ENCODE measurements at regions not wholly inside any gene's neighbourhood (a gene's known extent, or its start where the extent isn't known, plus 50 kb on each side); places are given as distances from the start of the nearest gene placed in this dataset.
"Not testable (repeated sequence)": the region's sequence is repeated elsewhere in the genome, so short reads cannot be mapped to it uniquely, and the experiment has no call there.

DNA sequence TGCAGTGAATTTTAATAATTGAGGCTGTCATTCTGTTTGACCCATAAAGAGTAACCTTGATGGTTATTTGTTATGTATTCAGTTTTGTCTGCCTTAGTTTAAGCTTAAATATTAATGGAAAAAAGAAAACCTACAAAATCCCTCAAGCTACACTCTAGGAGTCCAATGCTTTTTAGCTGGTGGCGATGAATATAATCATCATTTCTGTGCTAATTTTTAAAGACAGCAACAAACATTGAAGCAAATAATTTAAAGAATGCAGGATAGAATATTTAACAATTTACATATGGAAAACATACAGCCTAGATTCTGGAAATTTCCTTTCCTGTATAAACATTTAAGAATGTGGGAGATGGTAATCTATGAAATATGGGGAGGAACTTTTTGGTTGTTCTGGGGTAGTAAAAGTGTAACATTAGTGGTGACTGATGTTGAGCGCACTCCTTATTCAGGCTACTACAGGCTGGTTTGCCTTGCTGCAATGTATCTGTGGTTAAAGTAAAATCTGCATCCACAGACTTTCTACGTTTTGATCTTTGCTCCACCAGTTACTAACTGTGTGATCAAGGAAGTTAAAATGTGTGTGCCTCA lies 287.9 kb upstream of the DEFB112 start:
- DNase-seq (ENCODE audit: low spot score) = no peak

DNA sequence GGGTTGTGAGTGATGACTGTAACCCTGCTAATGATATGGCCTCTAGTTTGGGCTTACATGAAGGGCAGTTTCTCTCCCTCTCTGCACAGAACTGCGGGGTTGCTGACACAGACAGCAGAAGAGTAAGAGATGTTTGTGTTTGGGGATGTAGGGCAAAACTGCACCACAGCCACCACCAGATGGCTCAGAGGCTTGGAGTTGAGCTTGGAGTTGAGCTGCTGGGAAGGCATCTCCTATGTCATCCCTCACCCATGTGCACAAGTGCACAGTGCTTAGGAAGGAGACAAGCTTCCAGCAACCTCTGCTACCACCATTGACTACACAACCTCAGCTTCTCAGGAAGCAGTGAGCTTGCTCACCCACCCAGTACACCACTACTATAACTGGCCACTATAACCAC lies 303.9 kb upstream of the DEFB112 start:
- DNase-seq (ENCODE audit: low spot score) = no peak

DNA sequence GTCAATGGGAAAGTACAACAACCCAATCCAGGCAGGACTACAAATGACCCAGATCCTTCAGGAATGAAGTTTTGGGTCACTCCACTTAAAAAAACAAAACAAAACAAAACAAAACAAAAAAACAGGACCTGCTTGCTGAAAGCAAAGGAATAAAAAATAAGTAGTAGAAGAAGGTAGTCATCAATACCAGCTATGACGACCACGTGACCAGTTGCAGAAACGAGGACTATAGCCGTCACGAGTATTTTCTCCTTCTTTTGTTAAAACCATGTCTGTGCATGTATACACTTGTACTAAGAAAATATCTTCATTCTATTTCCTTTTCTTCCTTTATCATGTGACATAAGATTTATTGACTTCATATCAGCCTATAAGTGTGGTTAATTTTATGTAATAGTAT lies 308.4 kb upstream of the DEFB112 start:
- DNase-seq (ENCODE audit: low spot score) = no peak

DNA sequence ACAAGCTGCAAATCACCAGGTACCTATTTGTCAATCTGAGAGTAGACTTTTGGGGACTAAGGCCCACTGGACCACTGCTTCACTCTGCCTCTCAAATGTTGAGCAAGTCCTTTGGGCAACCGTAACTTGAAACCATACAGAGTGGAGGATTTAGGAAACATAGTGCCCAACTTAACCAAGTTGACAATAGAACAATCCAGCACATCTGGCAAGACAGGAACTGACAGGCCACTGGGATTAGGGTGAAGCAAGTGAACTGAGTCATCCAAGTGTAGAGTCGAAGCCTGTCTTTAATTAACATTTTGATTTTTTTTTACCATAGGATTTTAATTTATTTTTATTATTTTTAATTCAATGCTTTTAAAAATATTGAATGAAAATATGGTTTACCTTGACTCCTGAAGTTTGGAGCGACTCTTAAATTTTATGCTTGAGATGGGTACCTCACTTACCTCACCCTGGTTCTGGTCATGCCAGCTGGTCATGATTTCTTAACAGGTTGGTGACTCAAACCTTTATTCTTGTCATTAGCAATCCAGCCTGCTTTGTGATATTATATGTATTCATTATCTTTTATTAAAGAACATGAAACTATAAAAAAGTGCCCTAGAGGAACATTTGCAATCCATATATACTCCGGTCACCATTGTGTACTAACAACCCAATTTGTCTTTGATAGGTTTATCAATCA lies 312.1 kb upstream of the DEFB112 start:
- DNase-seq (ENCODE audit: low spot score) = no peak

DNA sequence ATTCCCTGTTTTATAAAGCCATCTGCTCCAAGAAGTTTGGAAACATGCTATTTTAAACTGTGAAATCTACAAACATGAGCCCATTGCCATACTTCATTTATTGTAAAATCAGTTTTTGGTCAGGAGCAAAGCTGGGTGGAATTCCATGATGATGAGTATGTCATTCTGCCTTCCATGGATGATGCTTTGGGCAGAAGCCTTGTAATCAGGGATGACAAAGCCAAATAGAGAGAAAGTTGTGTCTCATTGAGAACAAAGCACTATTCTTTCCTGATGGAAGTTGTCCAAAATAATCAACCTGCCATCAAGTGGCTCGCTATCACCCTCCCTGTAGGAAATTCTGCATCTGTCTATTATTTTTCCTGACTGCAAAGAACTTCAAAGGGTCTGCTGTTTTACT lies 313.0 kb upstream of the DEFB112 start:
- no peak for DNase-seq (ENCODE audit: low spot score)

DNA sequence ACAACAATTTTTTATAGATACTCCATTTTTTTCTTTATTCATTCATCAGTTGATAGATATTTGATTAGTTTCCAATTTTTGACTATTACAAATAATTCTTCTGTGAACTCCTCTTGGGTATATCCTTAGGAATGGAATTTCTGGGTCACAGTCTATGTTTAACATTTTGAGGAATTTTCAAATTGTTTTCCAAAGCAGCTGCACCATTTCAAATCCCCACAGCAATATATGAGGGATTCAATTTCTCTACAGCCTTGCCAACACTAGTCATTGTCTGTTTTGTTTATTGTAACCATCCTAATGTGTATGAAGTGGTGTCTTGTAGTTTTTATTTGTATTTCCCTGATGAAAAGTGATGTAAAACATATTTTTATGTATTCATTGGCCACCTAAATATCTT lies 320.3 kb upstream of the DEFB112 start:
- no peak for DNase-seq (ENCODE audit: low spot score)

DNA sequence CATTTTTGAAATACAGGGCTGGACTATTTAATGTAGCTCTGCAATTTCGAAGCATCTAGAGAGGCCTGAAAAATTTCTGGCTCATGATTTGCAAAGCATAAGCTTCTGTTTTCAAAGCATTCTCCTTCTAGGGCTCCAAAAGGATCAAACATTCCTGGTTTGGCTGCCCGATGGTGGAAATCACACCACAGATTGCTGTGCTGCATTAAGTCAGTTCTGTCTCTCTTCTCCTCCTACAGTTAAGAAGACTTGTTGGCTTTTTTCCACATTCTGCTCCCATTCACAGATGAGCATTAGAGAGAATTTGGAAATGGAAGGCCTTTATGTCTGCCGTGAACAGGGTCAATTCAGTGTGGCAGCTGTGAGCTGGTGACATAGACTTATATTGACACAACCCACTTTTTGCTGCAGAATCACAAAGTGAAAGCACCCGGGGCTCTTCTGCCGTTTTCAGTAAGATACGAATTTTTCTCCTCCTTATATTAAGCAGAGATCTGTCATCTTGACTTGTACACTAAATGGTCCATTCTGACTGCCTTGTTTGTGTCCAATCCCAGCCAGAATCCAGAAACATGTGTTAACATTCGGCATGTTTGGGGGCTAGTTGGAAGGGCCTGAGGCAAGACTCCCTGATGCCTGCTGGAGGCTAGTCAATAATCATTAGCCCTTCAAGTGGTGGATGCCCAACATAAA lies 330.8 kb upstream of the DEFB112 start:
- DNase-seq (ENCODE audit: low spot score) = no peak

DNA sequence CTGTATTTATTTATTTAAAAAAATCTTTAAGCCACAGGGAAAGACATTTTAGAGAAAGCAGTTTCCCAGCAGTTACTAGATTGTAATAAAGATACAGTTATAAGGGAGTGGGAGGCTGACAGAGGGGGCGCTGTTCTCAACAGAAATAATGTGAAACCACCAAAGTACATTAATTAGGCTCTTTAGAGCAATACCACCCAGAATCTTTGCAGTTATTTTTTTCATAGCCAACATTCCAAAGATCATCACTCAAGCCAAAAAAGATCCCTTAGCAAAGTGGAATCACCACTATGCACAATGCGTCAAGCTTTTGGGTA lies 331.3 kb upstream of the DEFB112 start:
- DNase-seq (ENCODE audit: low spot score) = no peak

DNA sequence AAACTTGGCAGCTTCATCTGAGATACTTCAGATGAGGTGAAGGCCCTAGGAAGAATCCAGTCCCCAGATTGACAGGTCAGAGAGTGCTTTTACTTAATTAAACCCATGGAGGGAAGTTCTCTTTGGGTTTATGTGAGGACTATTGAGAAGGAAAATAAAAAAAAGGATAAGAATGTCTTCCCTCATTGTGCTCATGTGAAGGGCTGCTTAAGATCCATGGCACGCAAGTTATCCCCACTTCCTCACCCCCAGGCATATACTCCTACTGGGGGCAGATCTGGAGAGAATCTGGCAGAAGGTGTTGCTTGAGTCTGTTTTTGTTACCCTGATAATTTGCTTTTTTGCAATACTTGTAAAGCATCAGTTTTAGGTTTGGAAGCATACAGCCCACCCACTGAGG lies 322.9 kb upstream of the TFAP2D start:
- DNase-seq (ENCODE audit: low spot score) = no peak

DNA sequence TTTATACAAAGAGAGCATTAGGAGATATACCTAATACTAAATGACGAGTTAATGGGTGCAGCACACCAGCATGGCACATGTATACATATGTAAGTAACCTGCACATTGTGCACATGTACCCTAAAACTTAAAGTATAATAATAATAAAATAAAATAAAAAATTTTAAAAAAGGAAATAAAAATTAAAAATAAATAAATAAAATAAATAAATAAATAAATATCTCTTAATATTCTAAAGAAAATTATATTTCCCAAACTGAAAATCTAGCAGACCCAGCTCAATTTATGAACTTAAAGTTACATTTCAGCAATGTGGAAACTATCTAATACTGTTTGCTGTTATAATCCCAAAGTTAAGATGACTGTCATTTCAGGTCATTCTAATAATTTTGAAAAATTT lies 319.2 kb upstream of the TFAP2D start:
- not testable (repeated sequence) for DNase-seq (ENCODE audit: low spot score)

DNA sequence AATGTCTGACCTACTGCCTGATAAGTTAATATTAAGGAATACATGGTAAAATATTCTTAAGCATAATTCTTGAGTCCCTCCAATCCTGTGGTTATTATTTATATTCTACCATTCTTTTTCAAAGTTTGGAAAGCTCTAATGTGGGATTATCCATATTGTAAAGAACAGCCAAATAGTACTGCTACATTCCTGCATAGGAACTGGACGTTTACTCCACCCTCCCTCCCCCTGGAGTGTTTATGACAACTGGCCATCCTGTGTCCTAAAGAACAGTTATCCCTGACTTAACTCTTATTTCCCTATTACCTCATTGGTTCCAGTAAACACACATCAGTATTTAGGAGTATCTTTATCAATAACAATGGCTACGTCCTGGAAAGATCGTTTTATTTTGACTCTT lies 308.7 kb upstream of the TFAP2D start:
- DNase-seq (ENCODE audit: low spot score) = no peak

DNA sequence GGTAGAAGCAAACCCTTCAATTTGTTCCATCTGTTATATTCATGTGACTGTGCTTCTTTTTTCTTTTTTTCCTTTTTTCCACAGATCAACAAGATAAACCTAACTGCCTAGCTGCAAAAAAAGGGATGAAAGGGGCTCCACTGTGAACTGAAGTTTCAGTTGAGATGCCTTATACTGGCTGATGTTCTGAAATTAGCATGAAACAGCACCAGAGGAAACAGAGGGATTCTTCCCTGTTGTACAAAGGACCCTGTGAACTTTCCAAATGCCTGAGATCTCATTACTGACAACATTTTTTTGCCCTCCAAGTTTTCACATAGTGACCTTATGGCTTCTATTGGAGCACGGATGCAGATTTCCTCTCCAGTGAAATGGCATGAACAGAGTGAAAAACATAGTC lies 302.7 kb upstream of the TFAP2D start:
- no peak for DNase-seq (ENCODE audit: low spot score)

DNA sequence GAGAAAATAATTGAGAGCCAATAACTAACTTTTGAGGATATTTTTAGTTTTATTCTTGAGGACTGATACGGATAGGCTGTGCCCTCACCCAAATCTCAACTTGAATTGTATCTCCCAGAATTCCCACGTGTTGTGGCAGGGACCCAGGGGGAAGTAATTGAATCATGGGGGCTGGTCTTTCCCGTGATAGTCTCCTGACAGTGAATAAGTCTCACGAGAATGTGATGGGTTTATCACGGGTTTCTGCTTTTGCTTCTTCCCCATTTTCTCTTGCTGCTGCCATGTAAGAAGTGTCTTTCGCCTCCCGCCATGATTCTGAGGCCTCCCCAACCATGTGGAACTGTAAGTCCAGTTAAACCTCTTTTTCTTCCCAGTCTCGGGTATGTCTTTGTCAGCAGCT lies 292.3 kb upstream of the TFAP2D start:
- not testable (repeated sequence) for DNase-seq (ENCODE audit: low spot score)

DNA sequence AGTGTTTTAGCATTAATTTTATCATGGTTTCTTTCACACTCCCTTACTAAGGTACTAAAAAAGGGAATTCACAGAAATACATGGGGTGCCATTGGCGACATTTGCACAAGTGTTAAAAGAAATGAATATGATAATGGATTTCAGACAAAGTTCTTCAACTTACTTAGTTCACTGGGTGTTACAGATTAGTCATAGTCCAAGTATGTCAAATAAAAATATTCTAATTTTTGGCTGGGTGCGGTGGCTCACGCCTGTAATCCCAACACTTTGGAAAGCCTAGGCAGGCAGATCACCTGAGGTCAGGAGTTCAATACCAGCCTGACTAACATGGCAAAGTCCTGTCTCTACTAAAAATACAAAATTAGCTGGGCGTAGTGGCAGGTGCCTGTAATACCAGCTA lies 286.1 kb upstream of the TFAP2D start:
- no peak for DNase-seq (ENCODE audit: low spot score)

DNA sequence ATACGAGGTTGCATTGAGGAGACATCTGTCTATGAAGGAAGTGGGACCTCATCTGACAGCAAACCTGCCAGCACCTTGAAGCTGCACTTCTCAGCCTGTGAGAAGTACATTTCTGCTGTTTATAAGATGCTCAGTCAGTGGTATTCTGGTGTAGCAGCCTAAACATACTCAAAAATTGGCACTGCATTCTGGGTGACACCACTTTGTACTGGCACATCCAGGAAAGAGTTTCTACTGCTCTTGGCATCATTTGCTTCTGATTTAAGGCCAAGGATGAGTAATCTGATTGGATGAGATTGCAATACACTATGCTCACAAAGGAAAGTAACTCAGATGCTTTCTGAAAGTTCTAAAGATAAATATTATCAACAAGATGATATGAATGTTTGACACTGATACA lies 275.4 kb upstream of the TFAP2D start:
- no peak for DNase-seq (ENCODE audit: low spot score)

DNA sequence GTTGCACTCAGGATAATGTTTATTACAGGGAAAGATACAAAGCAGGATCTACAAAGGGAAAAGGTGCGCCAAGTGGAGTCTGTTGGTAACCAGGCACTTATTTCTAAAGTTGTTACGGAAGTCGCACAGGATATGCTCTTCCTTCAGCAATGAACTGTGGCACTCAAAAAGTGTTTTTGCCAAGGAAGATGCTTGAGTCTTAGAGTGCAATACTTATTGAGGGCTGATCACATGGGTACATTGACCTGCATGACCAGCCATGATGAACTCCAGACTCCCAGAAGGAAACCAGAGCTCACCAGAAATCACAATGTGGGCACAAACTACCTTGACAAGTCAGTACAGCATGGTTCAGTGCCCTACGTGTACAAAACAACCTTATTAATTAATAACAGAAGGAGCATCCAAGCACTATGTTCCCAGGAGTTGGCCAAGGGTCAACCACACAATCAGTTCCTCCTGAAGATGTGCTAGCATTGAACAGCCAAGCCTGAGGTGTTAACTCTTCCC lies 270.7 kb upstream of the TFAP2D start:
- no peak for DNase-seq (ENCODE audit: low spot score)

DNA sequence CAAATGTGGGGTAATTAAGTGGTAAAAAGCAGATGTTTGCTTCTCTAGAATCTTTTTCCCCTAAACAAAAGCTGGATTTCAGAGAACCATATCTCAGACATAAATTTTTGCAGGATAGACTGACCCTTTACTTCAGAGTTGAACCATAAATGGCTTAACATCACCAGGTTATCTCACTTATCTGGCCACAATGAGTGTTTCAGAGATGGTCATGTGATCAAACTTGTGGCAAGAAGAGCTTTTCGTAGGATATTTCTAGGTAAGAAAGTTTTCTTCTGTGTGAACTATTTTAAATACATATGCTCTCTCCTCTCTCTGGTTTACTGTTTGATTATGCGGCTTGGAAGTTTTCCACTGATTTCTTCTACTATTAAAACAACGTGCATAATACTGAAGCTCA lies 270.2 kb upstream of the TFAP2D start:
- DNase-seq (ENCODE audit: low spot score) = no peak

DNA sequence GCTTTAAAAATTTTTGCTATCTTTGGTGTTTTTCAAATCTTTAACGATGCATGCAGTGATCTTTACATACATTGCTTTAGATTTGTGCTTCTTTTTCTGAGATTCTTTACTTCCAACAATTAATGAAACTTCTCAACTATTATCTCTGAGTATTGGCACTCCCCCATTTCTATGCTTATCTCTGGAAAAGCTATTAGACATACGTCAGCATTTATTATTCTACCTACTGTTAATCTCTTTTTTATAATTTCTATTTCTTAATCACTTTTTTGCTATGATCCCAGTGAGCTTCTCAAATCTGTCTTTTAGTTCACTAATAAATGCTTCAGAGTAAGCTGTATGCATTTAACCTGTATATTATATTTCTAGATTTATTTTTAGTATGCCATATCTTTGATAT lies 264.2 kb upstream of the TFAP2D start:
- DNase-seq (ENCODE audit: low spot score) = no peak

DNA sequence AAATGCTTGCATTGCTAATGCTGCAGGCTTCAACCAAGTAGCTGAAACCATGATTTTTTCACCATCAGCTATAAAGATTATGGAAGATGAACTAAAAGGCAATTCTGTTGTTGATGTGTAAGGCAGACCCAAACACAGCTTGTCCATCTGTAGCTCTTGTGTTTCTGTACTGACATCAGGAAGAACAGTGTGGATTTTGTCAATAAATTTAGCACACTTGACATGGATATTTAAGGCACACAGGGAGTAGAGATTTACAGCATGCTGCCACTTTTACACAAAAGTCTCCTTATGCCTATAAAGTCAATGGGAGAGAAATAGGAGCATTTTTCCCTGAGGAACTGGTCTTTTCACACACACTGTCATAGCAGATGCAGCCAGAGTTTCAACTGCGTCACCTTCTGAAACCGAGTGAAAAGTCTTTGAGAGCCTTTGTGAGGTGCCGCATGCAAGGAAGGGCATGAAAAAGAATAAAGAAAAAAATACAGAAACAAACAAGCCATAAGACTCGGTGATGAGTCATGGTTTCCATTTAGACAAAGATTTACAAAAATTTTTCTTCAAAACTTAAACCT lies 261.4 kb upstream of the TFAP2D start:
- DNase-seq (ENCODE audit: low spot score) = no peak

DNA sequence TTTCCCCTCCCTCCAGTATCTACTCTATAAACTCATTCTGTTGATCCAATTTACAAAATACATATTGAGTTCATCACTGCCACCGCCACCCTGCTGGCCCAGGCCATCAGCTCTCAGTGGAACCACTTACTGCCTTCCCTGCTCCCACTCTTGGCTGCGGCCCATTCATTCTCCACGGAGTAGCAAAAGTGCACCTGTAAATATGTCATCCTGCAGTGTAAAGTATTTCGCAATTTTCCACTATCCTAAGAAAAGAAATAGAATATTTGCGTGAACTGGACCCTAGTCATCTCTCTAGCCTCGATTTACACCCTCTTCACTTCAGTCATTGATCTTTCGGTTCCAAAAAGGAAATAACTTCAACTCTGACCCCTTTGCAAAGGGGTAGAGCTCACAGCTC lies 258.3 kb upstream of the TFAP2D start:
- DNase-seq (ENCODE audit: low spot score) = no peak

DNA sequence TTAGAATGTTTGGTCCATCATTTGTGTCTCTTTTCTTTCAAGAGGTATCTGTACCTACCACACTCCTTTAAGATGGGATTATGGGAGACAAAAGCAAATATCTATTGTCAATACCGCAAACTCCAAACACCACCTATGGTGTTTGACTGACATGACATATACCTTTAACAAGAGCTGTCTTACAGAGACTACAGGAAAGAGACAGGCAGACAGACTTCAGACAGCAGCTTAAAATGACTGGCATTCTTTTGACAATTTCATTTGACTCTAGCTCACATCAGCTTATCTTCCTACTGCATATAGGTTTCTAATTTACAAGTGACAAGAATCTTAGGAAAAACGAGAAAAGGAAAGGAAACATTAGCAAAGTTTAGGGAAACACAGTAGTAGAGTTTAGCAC lies 256.0 kb upstream of the TFAP2D start:
- no peak for DNase-seq (ENCODE audit: low spot score)

DNA sequence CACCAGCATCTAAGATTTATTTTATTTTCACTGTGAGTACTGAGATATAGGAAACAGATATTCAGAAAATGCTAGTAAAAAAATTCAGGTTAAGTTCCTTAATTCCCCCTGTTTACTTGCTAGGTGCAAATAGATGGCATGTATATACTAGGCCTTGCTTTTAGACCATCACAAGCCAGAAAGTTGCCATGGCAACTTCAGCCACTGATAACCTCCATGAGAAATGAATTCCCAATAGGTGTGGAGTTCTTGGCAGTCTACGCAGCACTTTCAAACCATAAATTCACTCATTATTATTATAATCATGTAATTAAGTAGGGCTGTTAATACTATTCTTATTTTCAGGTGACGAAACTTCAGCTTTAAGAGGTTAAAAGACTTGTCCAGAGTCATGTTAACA lies 251.6 kb upstream of the TFAP2D start:
- DNase-seq (ENCODE audit: low spot score) = no peak

DNA sequence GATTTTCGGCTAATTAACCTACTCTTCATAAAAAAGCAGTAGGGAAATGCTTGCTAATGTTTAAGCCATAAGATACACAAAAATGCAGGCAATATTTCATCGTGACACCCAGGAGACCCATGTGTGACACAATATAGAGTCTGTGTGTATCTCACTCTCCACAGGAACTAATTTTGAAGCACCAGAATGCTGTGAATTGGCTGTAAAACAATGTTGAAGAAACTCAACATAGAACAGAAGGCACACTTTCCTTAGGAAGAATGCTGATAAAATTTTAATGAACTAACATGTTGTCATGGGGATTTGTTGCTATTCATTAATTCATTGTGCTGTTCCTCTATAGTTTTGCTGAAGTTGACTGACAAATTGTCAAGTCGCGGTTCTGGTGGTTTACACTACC lies 249.4 kb upstream of the TFAP2D start:
- DNase-seq (ENCODE audit: low spot score) = no peak

All from CD4-positive, alpha-beta T cell treated with Interleukin-15 for 4 hours (primary cell).